ENCODE measurements at regions not wholly inside any gene's neighbourhood (a gene's known extent, or its start where the extent isn't known, plus 50 kb on each side); places are given as distances from the start of the nearest gene placed in this dataset.

- Histone ChIP-seq H3T11ph (ENCODE audit: low read length) (no peak overlapping the region), H2BK5ac (ENCODE audit: insufficient read length, low read length) (no peak overlapping the region), H3K79me1 (ENCODE audit: insufficient read depth, low read depth, low read length, poor library complexity, severe bottlenecking) (no peaks in the 10 kb centered on the region), H3K9me3 (ENCODE audit: control insufficient read depth, low read depth, low read length) (no peaks in the 10 kb centered on the region), H2AK5ac (ENCODE audit: insufficient read length, low read length) (no peak overlapping the region), H2BK15ac (ENCODE audit: low read depth, low read length) (no peak overlapping the region), H3K18ac (ENCODE audit: insufficient read length, low read depth, low read length) (no peak overlapping the region), H3K14ac (ENCODE audit: insufficient read depth, low read length) (no peak overlapping the region), H3K4me2 (ENCODE audit: insufficient read depth, insufficient read length, low read length) (no peak overlapping the region), H3K23me2 (ENCODE audit: insufficient read length, low read depth, low read length, poor library complexity, severe bottlenecking) (no peaks in the 10 kb centered on the region), H3K9ac (ENCODE audit: extremely low read depth, insufficient read length, low read length) (no peak overlapping the region), H3K4me1 (ENCODE audit: insufficient read depth, low read length) (no peaks in the 10 kb centered on the region), H4K5ac (ENCODE audit: insufficient read length, low read depth, low read length) (no peak overlapping the region), H4K91ac (ENCODE audit: insufficient read length, low read depth, low read length) (no peak overlapping the region), H2BK120ac (ENCODE audit: low read depth, low read length, poor library complexity, severe bottlenecking) (no peak overlapping the region), H2BK20ac (ENCODE audit: low read depth, low read length, poor library complexity, severe bottlenecking) (no peak overlapping the region), H3K27ac (ENCODE audit: insufficient read length, low read depth, low read length) (no peak overlapping the region), H4K8ac (replicated peaks; ENCODE audit: insufficient read length, low read depth, low read length) (no peak overlapping the region), H2BK12ac (ENCODE audit: insufficient read length, low read depth, low read length) (no peak overlapping the region), H3K23ac (ENCODE audit: insufficient read length, low read depth, low read length) (no peak overlapping the region), H3K56ac (ENCODE audit: insufficient read length, low read depth, low read length) (no peak overlapping the region), H3K27me3 (ENCODE audit: insufficient read depth, low read length) (no peaks in the 10 kb centered on the region), H4K20me1 (ENCODE audit: control insufficient read depth, insufficient read depth, insufficient read length) (no peaks in the 10 kb centered on the region), H2AFZ (ENCODE audit: low read length) (no peak overlapping the region), H3K4ac (ENCODE audit: low read depth, low read length) (no peak overlapping the region), H3K79me2 (ENCODE audit: insufficient read depth, low read length) (no peaks in the 10 kb centered on the region)
- Mint-ChIP-seq H3K4me1 (peaks cover 9 to 14% of the 10 kb centered on the region in 2 experiments), H3K9me3 (peaks cover 0 to 3% of the 10 kb centered on the region in 2 experiments; a peak in 1 of 5 replicates), H3K27ac (no peak overlapping the region), H3K36me3 (ENCODE audit: insufficient read depth in 1 of 3, low read depth in 3 of 3) (no peaks in the 10 kb centered on the region), H3K27me3 (ENCODE audit: low read depth) (no peaks in the 10 kb centered on the region), H3K4me3 (no peak overlapping the region)
- no peak for DNase-seq
- WGBS (ENCODE audit: extremely low coverage, insufficient read length, low lambda C conversion rate) = no CpG with 5 or more reads among the region's 5 CpGs
- no peak for TF ChIP-seq CTCF (conservative IDR thresholded peaks at IDR 0.05)
These were observed 680.8 kb upstream of the NRSN1 start for GRCh38 chr6:23445157-23445710.
